ENCODE measurements at regions not wholly inside any gene's neighbourhood (a gene's known extent, or its start where the extent isn't known, plus 50 kb on each side); places are given as distances from the start of the nearest gene placed in this dataset.

- Histone ChIP-seq H2AFZ (ENCODE audit: low read depth, low read length) (no peak overlapping the region), H3K4me3 (ENCODE audit: low read length) (no peak overlapping the region), H3K27me3 (ENCODE audit: insufficient read depth, low read length) (no peaks in the 10 kb centered on the region), H3K4me1 (ENCODE audit: insufficient read depth, low read length) (no peaks in the 10 kb centered on the region), H3K9me3 (ENCODE audit: low read length) (no peaks in the 10 kb centered on the region), H3K36me3 (ENCODE audit: insufficient read depth, low read length) (no peaks in the 10 kb centered on the region)
Measured at GRCh38 chr7:145665499-145666258, 450.9 kb upstream of the CNTNAP2 start.

- H3K9me3 ChIP-seq (ENCODE audit: low read length), result no peaks in the 10 kb centered on the region
- H3K27me3 ChIP-seq (ENCODE audit: insufficient read depth, low read length), result no peaks in the 10 kb centered on the region
- no peaks in the 10 kb centered on the region for H3K4me1 ChIP-seq (ENCODE audit: insufficient read depth, low read length)
- no peak overlapping the region for H3K4me3 ChIP-seq (ENCODE audit: low read length)
- H2AFZ ChIP-seq (ENCODE audit: low read depth, low read length), result no peak overlapping the region
- no peaks in the 10 kb centered on the region for H3K36me3 ChIP-seq (ENCODE audit: insufficient read depth, low read length)
Measured at GRCh38 chr7:145655666-145656065, 460.9 kb upstream of the CNTNAP2 start.

- Histone ChIP-seq H2AFZ (ENCODE audit: low read depth, low read length) (no peak overlapping the region), H3K4me1 (ENCODE audit: insufficient read depth, low read length) (no peaks in the 10 kb centered on the region), H3K9me3 (ENCODE audit: low read length) (no peaks in the 10 kb centered on the region), H3K27me3 (ENCODE audit: insufficient read depth, low read length) (no peaks in the 10 kb centered on the region), H3K4me3 (ENCODE audit: low read length) (no peak overlapping the region), H3K36me3 (ENCODE audit: insufficient read depth, low read length) (no peaks in the 10 kb centered on the region)
Measured at GRCh38 chr7:145645135-145645515, 471.5 kb upstream of the CNTNAP2 start.

- Histone ChIP-seq H3K4me1 (ENCODE audit: insufficient read depth, low read length) (no peaks in the 10 kb centered on the region), H3K27me3 (ENCODE audit: insufficient read depth, low read length) (no peaks in the 10 kb centered on the region), H3K9me3 (ENCODE audit: low read length) (no peaks in the 10 kb centered on the region), H2AFZ (ENCODE audit: low read depth, low read length) (no peak overlapping the region), H3K36me3 (ENCODE audit: insufficient read depth, low read length) (no peaks in the 10 kb centered on the region), H3K4me3 (ENCODE audit: low read length) (no peak overlapping the region)
Measured at GRCh38 chr7:145644426-145645134, 472.0 kb upstream of the CNTNAP2 start.

GRCh38 chr7:145643981-145644380 is 472.6 kb upstream of the CNTNAP2 start:
- Histone ChIP-seq H2AFZ (ENCODE audit: low read depth, low read length) (no peak overlapping the region), H3K27me3 (ENCODE audit: insufficient read depth, low read length) (no peaks in the 10 kb centered on the region), H3K9me3 (ENCODE audit: low read length) (no peaks in the 10 kb centered on the region), H3K4me3 (ENCODE audit: low read length) (no peak overlapping the region), H3K36me3 (ENCODE audit: insufficient read depth, low read length) (no peaks in the 10 kb centered on the region), H3K4me1 (ENCODE audit: insufficient read depth, low read length) (no peaks in the 10 kb centered on the region)

GRCh38 chr7:145633513-145633912 is 483.1 kb upstream of the CNTNAP2 start:
- no peaks in the 10 kb centered on the region for H3K4me1 ChIP-seq (ENCODE audit: insufficient read depth, low read length)
- H3K27me3 ChIP-seq (ENCODE audit: insufficient read depth, low read length), result no peaks in the 10 kb centered on the region
- H3K36me3 ChIP-seq (ENCODE audit: insufficient read depth, low read length), result no peaks in the 10 kb centered on the region
- H3K4me3 ChIP-seq (ENCODE audit: low read length), result no peak overlapping the region
- H2AFZ ChIP-seq (ENCODE audit: low read depth, low read length), result no peak overlapping the region
- no peaks in the 10 kb centered on the region for H3K9me3 ChIP-seq (ENCODE audit: low read length)

GRCh38 chr7:145624618-145625017 is 492.0 kb upstream of the CNTNAP2 start:
- no peak overlapping the region for H2AFZ ChIP-seq (ENCODE audit: low read depth, low read length)
- H3K4me1 ChIP-seq (ENCODE audit: insufficient read depth, low read length), result no peaks in the 10 kb centered on the region
- H3K36me3 ChIP-seq (ENCODE audit: insufficient read depth, low read length), result no peaks in the 10 kb centered on the region
- no peaks in the 10 kb centered on the region for H3K27me3 ChIP-seq (ENCODE audit: insufficient read depth, low read length)
- H3K4me3 ChIP-seq (ENCODE audit: low read length), result no peak overlapping the region
- no peaks in the 10 kb centered on the region for H3K9me3 ChIP-seq (ENCODE audit: low read length)

GRCh38 chr7:145605963-145606362 is 510.6 kb upstream of the CNTNAP2 start:
- no peaks in the 10 kb centered on the region for H3K27me3 ChIP-seq (ENCODE audit: insufficient read depth, low read length)
- no peak overlapping the region for H3K4me3 ChIP-seq (ENCODE audit: low read length)
- no peaks in the 10 kb centered on the region for H3K9me3 ChIP-seq (ENCODE audit: low read length)
- H2AFZ ChIP-seq (ENCODE audit: low read depth, low read length), result no peak overlapping the region
- no peaks in the 10 kb centered on the region for H3K36me3 ChIP-seq (ENCODE audit: insufficient read depth, low read length)
- H3K4me1 ChIP-seq (ENCODE audit: insufficient read depth, low read length), result no peaks in the 10 kb centered on the region

GRCh38 chr7:145599376-145599775 is 517.2 kb upstream of the CNTNAP2 start:
- H3K4me1 ChIP-seq (ENCODE audit: insufficient read depth, low read length), result no peaks in the 10 kb centered on the region
- H3K36me3 ChIP-seq (ENCODE audit: insufficient read depth, low read length), result no peaks in the 10 kb centered on the region
- H3K27me3 ChIP-seq (ENCODE audit: insufficient read depth, low read length), result no peaks in the 10 kb centered on the region
- no peak overlapping the region for H2AFZ ChIP-seq (ENCODE audit: low read depth, low read length)
- no peak overlapping the region for H3K4me3 ChIP-seq (ENCODE audit: low read length)
- H3K9me3 ChIP-seq (ENCODE audit: low read length), result no peaks in the 10 kb centered on the region

GRCh38 chr7:145584401-145584800 is 532.2 kb upstream of the CNTNAP2 start:
- Histone ChIP-seq H3K9me3 (ENCODE audit: low read length) (no peaks in the 10 kb centered on the region), H3K27me3 (ENCODE audit: insufficient read depth, low read length) (no peaks in the 10 kb centered on the region), H2AFZ (ENCODE audit: low read depth, low read length) (no peak overlapping the region), H3K36me3 (ENCODE audit: insufficient read depth, low read length) (no peaks in the 10 kb centered on the region), H3K4me1 (ENCODE audit: insufficient read depth, low read length) (no peaks in the 10 kb centered on the region), H3K4me3 (ENCODE audit: low read length) (no peak overlapping the region)

GRCh38 chr7:145582742-145583303 is 533.8 kb upstream of the CNTNAP2 start:
- Histone ChIP-seq H3K9me3 (ENCODE audit: low read length) (no peaks in the 10 kb centered on the region), H2AFZ (ENCODE audit: low read depth, low read length) (no peak overlapping the region), H3K36me3 (ENCODE audit: insufficient read depth, low read length) (no peaks in the 10 kb centered on the region), H3K4me3 (ENCODE audit: low read length) (no peak overlapping the region), H3K27me3 (ENCODE audit: insufficient read depth, low read length) (no peaks in the 10 kb centered on the region), H3K4me1 (ENCODE audit: insufficient read depth, low read length) (no peaks in the 10 kb centered on the region)

- H3K27me3 ChIP-seq (ENCODE audit: insufficient read depth, low read length), result no peaks in the 10 kb centered on the region
- H3K4me1 ChIP-seq (ENCODE audit: insufficient read depth, low read length), result no peaks in the 10 kb centered on the region
- no peaks in the 10 kb centered on the region for H3K9me3 ChIP-seq (ENCODE audit: low read length)
- no peak overlapping the region for H3K4me3 ChIP-seq (ENCODE audit: low read length)
- H2AFZ ChIP-seq (ENCODE audit: low read depth, low read length), result no peak overlapping the region
- no peaks in the 10 kb centered on the region for H3K36me3 ChIP-seq (ENCODE audit: insufficient read depth, low read length)
Measured at GRCh38 chr7:145557805-145558204, 558.8 kb upstream of the CNTNAP2 start.

- Histone ChIP-seq H3K4me3 (ENCODE audit: low read length) (no peak overlapping the region), H2AFZ (ENCODE audit: low read depth, low read length) (no peak overlapping the region), H3K9me3 (ENCODE audit: low read length) (no peaks in the 10 kb centered on the region), H3K4me1 (ENCODE audit: insufficient read depth, low read length) (no peaks in the 10 kb centered on the region), H3K36me3 (ENCODE audit: insufficient read depth, low read length) (no peaks in the 10 kb centered on the region), H3K27me3 (ENCODE audit: insufficient read depth, low read length) (no peaks in the 10 kb centered on the region)
Measured at GRCh38 chr7:145543242-145543641, 573.4 kb upstream of the CNTNAP2 start.

Measured in neuron (in vitro differentiated cells).